ENCODE measurements at regions not wholly inside any gene's neighbourhood (a gene's known extent, or its start where the extent isn't known, plus 50 kb on each side); places are given as distances from the start of the nearest gene placed in this dataset.

DNA sequence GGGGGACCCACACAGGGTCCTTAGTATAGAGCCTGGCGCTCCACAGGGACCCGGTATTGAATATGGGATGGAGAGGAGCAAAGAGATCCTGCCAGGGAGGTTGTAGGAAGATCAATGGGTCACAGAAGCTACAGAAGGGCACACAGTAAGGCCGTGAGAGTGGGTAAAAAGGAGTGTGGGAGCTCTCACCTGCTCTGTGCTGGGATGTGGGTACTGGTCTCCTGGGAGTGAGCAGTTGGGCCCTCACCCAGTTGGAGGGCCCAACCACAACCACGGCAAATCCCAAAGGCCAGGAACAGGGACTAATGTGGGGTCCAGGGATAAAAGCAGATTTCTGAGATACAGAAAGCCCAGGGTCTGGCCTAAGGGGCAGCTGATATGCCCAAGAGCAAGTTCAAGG lies 59.9 kb upstream of the SMOX start:
- TF ChIP-seq, protein P1, sequence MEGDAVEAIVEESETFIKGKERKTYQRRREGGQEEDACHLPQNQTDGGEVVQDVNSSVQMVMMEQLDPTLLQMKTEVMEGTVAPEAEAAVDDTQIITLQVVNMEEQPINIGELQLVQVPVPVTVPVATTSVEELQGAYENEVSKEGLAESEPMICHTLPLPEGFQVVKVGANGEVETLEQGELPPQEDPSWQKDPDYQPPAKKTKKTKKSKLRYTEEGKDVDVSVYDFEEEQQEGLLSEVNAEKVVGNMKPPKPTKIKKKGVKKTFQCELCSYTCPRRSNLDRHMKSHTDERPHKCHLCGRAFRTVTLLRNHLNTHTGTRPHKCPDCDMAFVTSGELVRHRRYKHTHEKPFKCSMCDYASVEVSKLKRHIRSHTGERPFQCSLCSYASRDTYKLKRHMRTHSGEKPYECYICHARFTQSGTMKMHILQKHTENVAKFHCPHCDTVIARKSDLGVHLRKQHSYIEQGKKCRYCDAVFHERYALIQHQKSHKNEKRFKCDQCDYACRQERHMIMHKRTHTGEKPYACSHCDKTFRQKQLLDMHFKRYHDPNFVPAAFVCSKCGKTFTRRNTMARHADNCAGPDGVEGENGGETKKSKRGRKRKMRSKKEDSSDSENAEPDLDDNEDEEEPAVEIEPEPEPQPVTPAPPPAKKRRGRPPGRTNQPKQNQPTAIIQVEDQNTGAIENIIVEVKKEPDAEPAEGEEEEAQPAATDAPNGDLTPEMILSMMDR (IDR thresholded peaks at IDR 0.05; ENCODE audit: poor library complexity), result no peak
- TF ChIP-seq EZH2phosphoT487 (IDR thresholded peaks at IDR 0.05; ENCODE audit: low read depth, severe bottlenecking, unreplicated experiment), result no peak
- TF ChIP-seq EZH2 (IDR thresholded peaks at IDR 0.05; ENCODE audit: borderline replicate concordance), result no peak

All from hepatocyte (in vitro differentiated cells).